ENCODE measurements at regions not wholly inside any gene's neighbourhood (a gene's known extent, or its start where the extent isn't known, plus 50 kb on each side); places are given as distances from the start of the nearest gene placed in this dataset.

DNA sequence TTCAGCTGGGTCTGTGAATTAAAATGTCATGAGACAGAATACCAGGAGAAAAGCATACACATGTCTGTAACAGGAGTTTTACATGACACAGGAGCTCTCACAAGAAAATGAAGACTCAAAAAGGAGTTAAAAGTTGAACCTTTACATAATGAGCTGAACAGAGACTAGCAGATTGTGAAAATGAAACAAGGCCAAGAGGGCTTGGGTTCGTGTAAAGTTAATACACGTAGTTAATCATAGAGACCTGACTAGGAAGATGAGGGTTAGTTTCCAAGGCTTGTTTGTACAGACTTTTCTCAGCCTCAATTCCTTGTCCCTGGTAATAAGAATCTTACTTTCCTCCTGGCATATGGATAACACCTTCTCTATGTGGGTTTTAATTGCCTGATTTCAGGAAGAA, 1294.0 kb downstream of the MAT2B start:
- intact Hi-C loops (cut with micrococcal nuclease) = no loop called here
- ChIA-PET POLR2A (no interaction called here), CTCF (no interaction called here)
- Mint-ChIP-seq H3K4me3 (ENCODE audit: unreplicated experiment) (no peak overlapping the region), H3K4me1 (ENCODE audit: insufficient read depth, unreplicated experiment) (no peaks in the 10 kb centered on the region), H3K9me3 (ENCODE audit: unreplicated experiment) (peaks cover 9% of the 10 kb centered on the region), H3K27ac (ENCODE audit: low read depth, unreplicated experiment) (no peak overlapping the region), H3K27me3 (ENCODE audit: insufficient read depth, unreplicated experiment) (no peaks in the 10 kb centered on the region), H3K36me3 (ENCODE audit: insufficient read depth, unreplicated experiment) (no peaks in the 10 kb centered on the region)
- no TSS peak for BruUV-seq (replicated peaks)
- TF ChIP-seq, protein P1, sequence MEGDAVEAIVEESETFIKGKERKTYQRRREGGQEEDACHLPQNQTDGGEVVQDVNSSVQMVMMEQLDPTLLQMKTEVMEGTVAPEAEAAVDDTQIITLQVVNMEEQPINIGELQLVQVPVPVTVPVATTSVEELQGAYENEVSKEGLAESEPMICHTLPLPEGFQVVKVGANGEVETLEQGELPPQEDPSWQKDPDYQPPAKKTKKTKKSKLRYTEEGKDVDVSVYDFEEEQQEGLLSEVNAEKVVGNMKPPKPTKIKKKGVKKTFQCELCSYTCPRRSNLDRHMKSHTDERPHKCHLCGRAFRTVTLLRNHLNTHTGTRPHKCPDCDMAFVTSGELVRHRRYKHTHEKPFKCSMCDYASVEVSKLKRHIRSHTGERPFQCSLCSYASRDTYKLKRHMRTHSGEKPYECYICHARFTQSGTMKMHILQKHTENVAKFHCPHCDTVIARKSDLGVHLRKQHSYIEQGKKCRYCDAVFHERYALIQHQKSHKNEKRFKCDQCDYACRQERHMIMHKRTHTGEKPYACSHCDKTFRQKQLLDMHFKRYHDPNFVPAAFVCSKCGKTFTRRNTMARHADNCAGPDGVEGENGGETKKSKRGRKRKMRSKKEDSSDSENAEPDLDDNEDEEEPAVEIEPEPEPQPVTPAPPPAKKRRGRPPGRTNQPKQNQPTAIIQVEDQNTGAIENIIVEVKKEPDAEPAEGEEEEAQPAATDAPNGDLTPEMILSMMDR (IDR thresholded peaks at IDR 0.05; ENCODE audit: unreplicated experiment) = no peak
- no peak for DNase-seq (ENCODE audit: unreplicated experiment)

DNA sequence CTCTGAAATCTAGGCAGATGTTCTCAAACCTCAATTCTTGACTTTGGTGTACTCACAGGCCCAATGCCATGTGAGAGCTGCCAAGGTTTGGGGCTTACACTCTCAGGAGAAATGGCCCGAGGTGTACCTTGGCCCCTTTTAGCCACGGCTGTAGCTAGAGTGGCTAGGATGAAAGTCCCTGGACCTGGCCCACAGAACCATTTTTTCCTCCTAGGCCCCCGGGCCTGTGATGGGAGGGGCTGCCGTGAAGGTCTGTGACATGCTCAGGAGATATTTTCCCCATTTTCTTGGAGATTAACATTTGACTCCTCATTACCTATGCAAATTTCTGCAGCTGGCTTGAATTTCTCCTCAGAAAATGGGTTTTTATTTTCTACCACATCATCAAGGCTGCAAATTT, 1296.5 kb downstream of the MAT2B start:
- ChIA-PET POLR2A (no interaction called here), CTCF (no interaction called here)
- Mint-ChIP-seq H3K27me3 (ENCODE audit: insufficient read depth, unreplicated experiment) (no peaks in the 10 kb centered on the region), H3K4me3 (ENCODE audit: unreplicated experiment) (no peak overlapping the region), H3K36me3 (ENCODE audit: insufficient read depth, unreplicated experiment) (no peaks in the 10 kb centered on the region), H3K27ac (ENCODE audit: low read depth, unreplicated experiment) (no peak overlapping the region), H3K9me3 (ENCODE audit: unreplicated experiment) (peaks cover 9% of the 10 kb centered on the region), H3K4me1 (ENCODE audit: insufficient read depth, unreplicated experiment) (no peaks in the 10 kb centered on the region)
- TF ChIP-seq, protein P1 (IDR thresholded peaks at IDR 0.05; ENCODE audit: unreplicated experiment) = no peak
- intact Hi-C loops (cut with micrococcal nuclease) = no loop called here
- DNase-seq (ENCODE audit: unreplicated experiment) = no peak
- no TSS peak for BruUV-seq (replicated peaks)

DNA sequence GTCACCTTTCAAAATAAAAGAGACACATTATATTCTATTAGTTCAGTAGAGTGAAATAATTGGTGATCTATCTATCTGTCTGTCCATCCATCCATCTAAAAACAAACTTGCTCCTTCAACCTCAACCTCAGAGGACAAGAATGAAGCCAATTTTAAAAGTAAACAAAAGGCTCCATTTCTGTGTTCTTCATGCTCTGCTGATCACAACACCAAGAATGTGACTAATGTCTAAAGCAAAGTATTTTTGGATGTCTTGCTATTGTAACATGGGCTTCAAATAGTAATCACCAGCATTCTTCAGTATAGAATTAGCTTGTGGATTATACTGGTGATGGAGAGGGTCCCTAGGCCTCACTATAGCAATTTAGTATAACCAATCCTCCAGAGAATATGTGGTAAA, 1304.4 kb downstream of the MAT2B start:
- no TSS peak for BruUV-seq (replicated peaks)
- TF ChIP-seq, protein P1 (IDR thresholded peaks at IDR 0.05; ENCODE audit: unreplicated experiment) = no peak
- H3K27me3 Mint-ChIP-seq (ENCODE audit: insufficient read depth, unreplicated experiment) = no peaks in the 10 kb centered on the region
- no peak overlapping the region for H3K4me3 Mint-ChIP-seq (ENCODE audit: unreplicated experiment)
- H3K27ac Mint-ChIP-seq (ENCODE audit: low read depth, unreplicated experiment) = no peak overlapping the region
- no peaks in the 10 kb centered on the region for H3K4me1 Mint-ChIP-seq (ENCODE audit: insufficient read depth, unreplicated experiment)
- DNase-seq (ENCODE audit: unreplicated experiment) = no peak
- H3K36me3 Mint-ChIP-seq (ENCODE audit: insufficient read depth, unreplicated experiment) = no peaks in the 10 kb centered on the region
- ChIA-PET POLR2A (no interaction called here), CTCF (no interaction called here)
- H3K9me3 Mint-ChIP-seq (ENCODE audit: unreplicated experiment) = no peaks in the 10 kb centered on the region
- intact Hi-C loops (cut with micrococcal nuclease) = no loop called here

DNA sequence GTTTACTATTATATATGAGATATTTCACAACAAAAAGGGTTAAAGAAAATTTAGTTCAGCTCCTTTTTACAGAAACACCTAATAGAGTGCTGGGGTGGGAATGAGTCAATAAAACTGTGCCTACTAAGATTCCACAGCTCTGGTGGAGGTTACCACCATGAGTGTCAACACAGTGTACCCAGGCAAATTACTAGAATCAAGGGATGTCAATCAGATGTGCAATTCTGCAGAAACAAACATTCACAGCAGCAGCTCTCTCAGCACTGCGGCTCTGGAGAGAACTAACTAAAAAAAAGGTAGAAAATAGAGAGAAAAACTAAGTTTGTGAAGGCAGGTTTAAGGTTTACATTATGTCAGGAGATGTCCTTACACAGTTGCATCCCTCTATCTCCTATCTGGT, 1313.0 kb downstream of the MAT2B start:
- no TSS peak for BruUV-seq (replicated peaks)
- H3K9me3 Mint-ChIP-seq (ENCODE audit: unreplicated experiment) = no peaks in the 10 kb centered on the region
- POLR2A ChIA-PET = no interaction called here

More for the DNA sequence above, 1313.0 kb downstream of the MAT2B start:
- no peaks in the 10 kb centered on the region for H3K36me3 Mint-ChIP-seq (ENCODE audit: insufficient read depth, unreplicated experiment)
- no peak overlapping the region for H3K27ac Mint-ChIP-seq (ENCODE audit: low read depth, unreplicated experiment)
- H3K4me3 Mint-ChIP-seq (ENCODE audit: unreplicated experiment) = no peak overlapping the region
- intact Hi-C loops (cut with micrococcal nuclease) = no loop called here
- CTCF ChIA-PET = no interaction called here
- no peak for DNase-seq (ENCODE audit: unreplicated experiment)
- TF ChIP-seq, protein P1 (IDR thresholded peaks at IDR 0.05; ENCODE audit: unreplicated experiment) = no peak
- H3K27me3 Mint-ChIP-seq (ENCODE audit: insufficient read depth, unreplicated experiment) = no peaks in the 10 kb centered on the region
- H3K4me1 Mint-ChIP-seq (ENCODE audit: insufficient read depth, unreplicated experiment) = no peaks in the 10 kb centered on the region

All from MCF 10A (cell line).